ENCODE measurements at regions not wholly inside any gene's neighbourhood (a gene's known extent, or its start where the extent isn't known, plus 50 kb on each side); places are given as distances from the start of the nearest gene placed in this dataset.

- TF ChIP-seq GATA3 (IDR thresholded peaks at IDR 0.05; ENCODE audit: low read depth, low read length) (no peak), GATA2 (IDR thresholded peaks at IDR 0.05; ENCODE audit: low read depth, low read length) (no peak)
These were observed 337.5 kb upstream of the PCSK5 start for GRCh38 chr9:75552941-75553340.

- TF ChIP-seq GATA2 (IDR thresholded peaks at IDR 0.05; ENCODE audit: low read depth, low read length) (no peak), GATA3 (IDR thresholded peaks at IDR 0.05; ENCODE audit: low read depth, low read length) (no peak)
These were observed 319.9 kb upstream of the PCSK5 start for GRCh38 chr9:75570538-75570937.

- no peak for TF ChIP-seq GATA2 (IDR thresholded peaks at IDR 0.05; ENCODE audit: low read depth, low read length)
- no peak for TF ChIP-seq GATA3 (IDR thresholded peaks at IDR 0.05; ENCODE audit: low read depth, low read length)
These were observed 315.9 kb upstream of the PCSK5 start for GRCh38 chr9:75574569-75574968.

GRCh38 chr9:75582870-75583269, 307.6 kb upstream of the PCSK5 start:
- no peak for TF ChIP-seq GATA3 (IDR thresholded peaks at IDR 0.05; ENCODE audit: low read depth, low read length)
- no peak for TF ChIP-seq GATA2 (IDR thresholded peaks at IDR 0.05; ENCODE audit: low read depth, low read length)

GRCh38 chr9:75588808-75589207, 301.7 kb upstream of the PCSK5 start:
- TF ChIP-seq GATA2 (IDR thresholded peaks at IDR 0.05; ENCODE audit: low read depth, low read length) = no peak
- no peak for TF ChIP-seq GATA3 (IDR thresholded peaks at IDR 0.05; ENCODE audit: low read depth, low read length)

GRCh38 chr9:75589497-75589896, 301.0 kb upstream of the PCSK5 start:
- TF ChIP-seq GATA2 (IDR thresholded peaks at IDR 0.05; ENCODE audit: low read depth, low read length) (no peak), GATA3 (IDR thresholded peaks at IDR 0.05; ENCODE audit: low read depth, low read length) (no peak)

- TF ChIP-seq GATA3 (IDR thresholded peaks at IDR 0.05; ENCODE audit: low read depth, low read length) = no peak
- no peak for TF ChIP-seq GATA2 (IDR thresholded peaks at IDR 0.05; ENCODE audit: low read depth, low read length)
These were observed 298.5 kb upstream of the PCSK5 start for GRCh38 chr9:75591972-75592371.

GRCh38 chr9:75592586-75592985, 297.9 kb upstream of the PCSK5 start:
- TF ChIP-seq GATA2 (IDR thresholded peaks at IDR 0.05; ENCODE audit: low read depth, low read length) = no peak
- TF ChIP-seq GATA3 (IDR thresholded peaks at IDR 0.05; ENCODE audit: low read depth, low read length) = no peak

- TF ChIP-seq GATA3 (IDR thresholded peaks at IDR 0.05; ENCODE audit: low read depth, low read length) = no peak
- TF ChIP-seq GATA2 (IDR thresholded peaks at IDR 0.05; ENCODE audit: low read depth, low read length) = no peak
These were observed 296.6 kb upstream of the PCSK5 start for GRCh38 chr9:75593920-75594319.

GRCh38 chr9:75599126-75599525, 291.3 kb upstream of the PCSK5 start:
- TF ChIP-seq GATA2 (IDR thresholded peaks at IDR 0.05; ENCODE audit: low read depth, low read length) (no peak), GATA3 (IDR thresholded peaks at IDR 0.05; ENCODE audit: low read depth, low read length) (no peak)

GRCh38 chr9:75601280-75601679, 289.2 kb upstream of the PCSK5 start:
- TF ChIP-seq GATA2 (IDR thresholded peaks at IDR 0.05; ENCODE audit: low read depth, low read length) (no peak), GATA3 (IDR thresholded peaks at IDR 0.05; ENCODE audit: low read depth, low read length) (no peak)

GRCh38 chr9:75602060-75602459, 288.4 kb upstream of the PCSK5 start:
- TF ChIP-seq GATA2 (IDR thresholded peaks at IDR 0.05; ENCODE audit: low read depth, low read length) (no peak), GATA3 (IDR thresholded peaks at IDR 0.05; ENCODE audit: low read depth, low read length) (no peak)

GRCh38 chr9:75604661-75605060, 285.8 kb upstream of the PCSK5 start:
- TF ChIP-seq GATA2 (IDR thresholded peaks at IDR 0.05; ENCODE audit: low read depth, low read length) = no peak
- no peak for TF ChIP-seq GATA3 (IDR thresholded peaks at IDR 0.05; ENCODE audit: low read depth, low read length)

GRCh38 chr9:75607521-75607920, 283.0 kb upstream of the PCSK5 start:
- TF ChIP-seq GATA3 (IDR thresholded peaks at IDR 0.05; ENCODE audit: low read depth, low read length) (no peak), GATA2 (IDR thresholded peaks at IDR 0.05; ENCODE audit: low read depth, low read length) (no peak)

GRCh38 chr9:75609401-75609800, 281.1 kb upstream of the PCSK5 start:
- TF ChIP-seq GATA2 (IDR thresholded peaks at IDR 0.05; ENCODE audit: low read depth, low read length) = no peak
- no peak for TF ChIP-seq GATA3 (IDR thresholded peaks at IDR 0.05; ENCODE audit: low read depth, low read length)

- TF ChIP-seq GATA2 (IDR thresholded peaks at IDR 0.05; ENCODE audit: low read depth, low read length) = no peak
- no peak for TF ChIP-seq GATA3 (IDR thresholded peaks at IDR 0.05; ENCODE audit: low read depth, low read length)
These were observed 280.2 kb upstream of the PCSK5 start for GRCh38 chr9:75610246-75610645.

All from SH-SY5Y (cell line).